ENCODE measurements at regions not wholly inside any gene's neighbourhood (a gene's known extent, or its start where the extent isn't known, plus 50 kb on each side); places are given as distances from the start of the nearest gene placed in this dataset.

- TF ChIP-seq TARDBP (IDR thresholded peaks at IDR 0.05) (no peak), FOXM1 (IDR thresholded peaks at IDR 0.05; ENCODE audit: borderline replicate concordance) (no peak), SP1 (IDR thresholded peaks at IDR 0.05) (no peak), ELF4 (IDR thresholded peaks at IDR 0.05) (no peak)
- ChIA-PET CTCF (interaction anchor here (0.6 kb wide), 1 partner anchor 290 kb away, joined by 5 read pairs; no protein-coding TSS in a partner anchor), POLR2A (interaction anchor here (0.7 to 1.1 kb wide), 2 partner anchors 12 to 13 kb away, joined by 3 read pairs; no protein-coding TSS in a partner anchor)
- no peak for DNase-seq (ENCODE audit: extremely low spot score)
These were observed 168.8 kb upstream of the SMAD3 start for GRCh38 chr15:66896611-66897010.

GRCh38 chr15:66897416-66897815 is 168.0 kb upstream of the SMAD3 start:
- ChIA-PET CTCF (interaction anchor here (0.6 kb wide), 1 partner anchor 291 kb away, joined by 5 read pairs; no protein-coding TSS in a partner anchor), POLR2A (no interaction called here)
- DNase-seq (ENCODE audit: extremely low spot score): no peak
- TF ChIP-seq FOXK2 (IDR thresholded peaks at IDR 0.05) (no peak), CTBP1 (IDR thresholded peaks at IDR 0.05; ENCODE audit: borderline replicate concordance) (no peak), FOXA1 (IDR thresholded peaks at IDR 0.05) (no peak), FOXM1 (IDR thresholded peaks at IDR 0.05; ENCODE audit: borderline replicate concordance) (no peak), ZNF384 (IDR thresholded peaks at IDR 0.05) (no peak), SUZ12 (IDR thresholded peaks at IDR 0.05) (no peak), PKNOX1 (IDR thresholded peaks at IDR 0.05) (no peak), TARDBP (IDR thresholded peaks at IDR 0.05) (no peak), HDGF (IDR thresholded peaks at IDR 0.05; ENCODE audit: borderline replicate concordance) (no peak)

DNA sequence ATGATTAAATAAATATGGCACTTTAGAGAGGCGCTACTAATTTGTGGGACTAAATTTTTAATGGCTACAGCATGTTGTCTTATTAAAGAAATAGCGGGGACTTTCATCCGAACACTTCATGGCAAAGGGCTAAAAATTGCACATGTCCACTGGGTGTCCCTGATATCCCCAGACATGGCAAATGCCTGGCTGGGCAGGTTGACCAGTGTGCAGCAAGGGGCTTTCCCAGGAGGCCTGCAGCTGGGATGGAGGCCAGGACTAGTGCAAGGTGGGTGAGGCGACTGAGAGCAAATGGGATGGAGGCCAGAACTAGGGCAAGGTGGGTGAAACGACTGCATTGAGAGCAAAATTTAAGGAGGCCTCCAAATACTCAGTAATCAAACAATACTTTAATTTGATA is 167.4 kb upstream of the SMAD3 start:
- POLR2A ChIA-PET: no interaction called here
- TF ChIP-seq ZNF384 (IDR thresholded peaks at IDR 0.05) (no peak), FOXK2 (IDR thresholded peaks at IDR 0.05) (no peak), SUZ12 (IDR thresholded peaks at IDR 0.05) (no peak), LEF1 (IDR thresholded peaks at IDR 0.05; ENCODE audit: borderline replicate concordance) (no peak), FOXA1 (IDR thresholded peaks at IDR 0.05) (no peak), SP1 (IDR thresholded peaks at IDR 0.05) (no peak), L3MBTL2 (conservative IDR thresholded peaks at IDR 0.05) (no peak), ELF4 (IDR thresholded peaks at IDR 0.05) (no peak)
- no peak for DNase-seq (ENCODE audit: extremely low spot score)
- CTCF ChIA-PET: no interaction called here

DNA sequence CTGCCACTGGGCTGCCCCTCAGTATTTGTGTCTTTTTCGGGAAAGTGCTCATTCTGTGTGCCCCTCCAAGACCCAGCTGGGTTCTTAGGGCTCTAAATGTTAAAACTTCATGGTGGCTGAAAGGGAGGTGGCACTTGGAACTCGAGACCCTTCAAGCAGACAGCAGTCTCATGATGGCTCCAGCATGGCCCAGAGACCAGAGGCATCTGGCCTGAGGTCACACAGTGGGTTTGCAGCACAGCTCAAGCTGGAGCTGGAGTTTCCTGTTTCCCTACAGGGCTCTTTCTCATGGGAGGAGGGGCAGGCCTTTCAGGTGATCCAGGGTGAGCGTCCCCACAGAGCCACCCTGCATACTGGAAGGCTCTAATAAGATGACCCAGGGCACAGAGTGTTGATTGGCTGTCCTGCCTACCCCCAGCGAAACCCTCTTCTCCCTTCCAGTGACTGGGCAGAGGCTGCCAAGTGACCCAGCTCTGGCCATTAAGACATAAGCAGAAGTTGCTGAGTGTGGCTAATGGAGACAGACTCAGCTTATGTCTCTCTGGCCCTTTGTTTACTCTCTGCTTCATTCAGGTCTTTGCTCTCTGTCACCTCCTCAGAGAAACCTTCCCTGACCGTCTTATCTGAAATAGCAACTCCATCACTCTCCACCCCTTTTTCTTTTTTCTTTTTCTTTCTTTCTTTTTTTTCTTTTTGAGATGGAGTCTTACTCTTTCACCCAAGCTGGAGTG is 166.6 kb upstream of the SMAD3 start:
- no peak for TF ChIP-seq FOXM1 (IDR thresholded peaks at IDR 0.05; ENCODE audit: borderline replicate concordance)
- TF ChIP-seq HDGF (IDR thresholded peaks at IDR 0.05; ENCODE audit: borderline replicate concordance): no peak
- no peak for TF ChIP-seq FOXA1 (IDR thresholded peaks at IDR 0.05)
- no peak for TF ChIP-seq PKNOX1 (IDR thresholded peaks at IDR 0.05)
- TF ChIP-seq LEF1 (IDR thresholded peaks at IDR 0.05; ENCODE audit: borderline replicate concordance): no peak
- TF ChIP-seq ZNF384 (IDR thresholded peaks at IDR 0.05): no peak
- TF ChIP-seq SP1 (IDR thresholded peaks at IDR 0.05): no peak
- TF ChIP-seq CTBP1 (IDR thresholded peaks at IDR 0.05; ENCODE audit: borderline replicate concordance): no peak
- no peak for TF ChIP-seq ARNT (IDR thresholded peaks at IDR 0.05)
- TF ChIP-seq FOXK2 (IDR thresholded peaks at IDR 0.05): no peak
- ChIA-PET CTCF (interaction anchor here (0.7 kb wide), 1 partner anchor 36 kb away, joined by 3 read pairs; no protein-coding TSS in a partner anchor), POLR2A (interaction anchor here (0.6 kb wide), 1 partner anchor 394 kb away, joined by 4 read pairs; the partner anchor contains the start of gene ZWILCH)
- no peak for DNase-seq (ENCODE audit: extremely low spot score)

- POLR2A ChIA-PET: no interaction called here
- CTCF ChIA-PET: interaction anchor here (1.2 kb wide), 1 partner anchor 48 kb away, joined by 3 read pairs; no protein-coding TSS in a partner anchor
- TF ChIP-seq SUZ12 (IDR thresholded peaks at IDR 0.05) (no peak), FOXM1 (IDR thresholded peaks at IDR 0.05; ENCODE audit: borderline replicate concordance) (no peak), ZNF384 (IDR thresholded peaks at IDR 0.05) (no peak), PKNOX1 (IDR thresholded peaks at IDR 0.05) (no peak), FOXA1 (IDR thresholded peaks at IDR 0.05) (no peak), LEF1 (IDR thresholded peaks at IDR 0.05; ENCODE audit: borderline replicate concordance) (no peak), ELF4 (IDR thresholded peaks at IDR 0.05) (no peak), NFRKB (IDR thresholded peaks at IDR 0.05) (no peak), SP1 (IDR thresholded peaks at IDR 0.05) (no peak), ARNT (IDR thresholded peaks at IDR 0.05) (no peak), L3MBTL2 (conservative IDR thresholded peaks at IDR 0.05) (no peak), CTBP1 (IDR thresholded peaks at IDR 0.05; ENCODE audit: borderline replicate concordance) (no peak), BHLHE40 (IDR thresholded peaks at IDR 0.05; ENCODE audit: borderline replicate concordance) (no peak), TARDBP (IDR thresholded peaks at IDR 0.05) (no peak)
- DNase-seq (ENCODE audit: extremely low spot score): no peak
These were observed 165.6 kb upstream of the SMAD3 start for GRCh38 chr15:66899555-66900350.
